ENCODE measurements at regions not wholly inside any gene's neighbourhood (a gene's known extent, or its start where the extent isn't known, plus 50 kb on each side); places are given as distances from the start of the nearest gene placed in this dataset.

DNA sequence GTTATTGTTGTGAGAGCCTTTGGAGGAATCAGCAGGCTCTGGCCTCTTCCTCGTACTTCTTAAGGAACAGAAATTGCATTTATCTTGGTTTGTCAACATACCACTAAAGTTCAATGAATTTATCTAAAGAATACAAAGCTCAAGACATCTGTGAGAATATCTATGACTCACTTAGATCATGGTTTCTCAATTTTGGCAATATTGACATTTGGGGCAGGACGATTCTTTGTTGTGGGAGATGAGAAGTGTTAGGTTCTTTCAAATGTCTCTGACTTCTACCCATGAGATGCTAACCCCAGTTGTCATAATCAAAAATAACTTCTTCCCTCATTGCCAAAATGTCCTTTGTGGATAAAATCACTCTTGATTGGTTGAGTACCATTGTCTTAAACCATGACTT lies 1190.3 kb downstream of the GALC start:
- WGBS, 4 donors = 45 to 68% (median 62%) methylated on average over 2 of the region's 2 CpGs

DNA sequence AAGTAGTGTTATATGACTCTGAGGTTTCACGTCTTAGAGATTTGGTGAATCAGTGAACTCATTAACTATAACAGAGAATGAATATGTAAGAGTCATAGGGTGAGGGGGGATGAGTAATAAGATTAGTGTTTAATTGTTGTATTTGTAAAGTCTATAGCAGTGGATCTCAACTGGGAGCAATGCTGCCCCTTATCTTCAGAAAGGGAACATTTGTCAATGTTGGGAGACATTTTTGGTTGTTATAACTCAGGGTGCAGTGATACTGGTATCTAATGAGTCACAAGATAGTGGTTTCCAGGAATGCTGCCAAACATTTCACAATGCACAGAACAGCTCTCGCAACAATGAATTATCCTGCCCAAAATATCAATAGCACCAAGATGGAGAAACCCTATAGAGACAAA lies 1193.7 kb downstream of the GALC start:
- Histone ChIP-seq H3K9me3 (replicated peaks in 1 of 3) (no peaks in the 10 kb centered on the region), H3K36me3 (replicated peaks in 1 of 2) (no peaks in the 10 kb centered on the region), H3K4me3 (no peak overlapping the region), H3K27ac (no peak overlapping the region), H3K27me3 (no peaks in the 10 kb centered on the region), H3K4me1 (replicated peaks in 1 of 2) (peaks cover 0 to 8% of the 10 kb centered on the region in 2 donors)
- TF ChIP-seq, protein P1, sequence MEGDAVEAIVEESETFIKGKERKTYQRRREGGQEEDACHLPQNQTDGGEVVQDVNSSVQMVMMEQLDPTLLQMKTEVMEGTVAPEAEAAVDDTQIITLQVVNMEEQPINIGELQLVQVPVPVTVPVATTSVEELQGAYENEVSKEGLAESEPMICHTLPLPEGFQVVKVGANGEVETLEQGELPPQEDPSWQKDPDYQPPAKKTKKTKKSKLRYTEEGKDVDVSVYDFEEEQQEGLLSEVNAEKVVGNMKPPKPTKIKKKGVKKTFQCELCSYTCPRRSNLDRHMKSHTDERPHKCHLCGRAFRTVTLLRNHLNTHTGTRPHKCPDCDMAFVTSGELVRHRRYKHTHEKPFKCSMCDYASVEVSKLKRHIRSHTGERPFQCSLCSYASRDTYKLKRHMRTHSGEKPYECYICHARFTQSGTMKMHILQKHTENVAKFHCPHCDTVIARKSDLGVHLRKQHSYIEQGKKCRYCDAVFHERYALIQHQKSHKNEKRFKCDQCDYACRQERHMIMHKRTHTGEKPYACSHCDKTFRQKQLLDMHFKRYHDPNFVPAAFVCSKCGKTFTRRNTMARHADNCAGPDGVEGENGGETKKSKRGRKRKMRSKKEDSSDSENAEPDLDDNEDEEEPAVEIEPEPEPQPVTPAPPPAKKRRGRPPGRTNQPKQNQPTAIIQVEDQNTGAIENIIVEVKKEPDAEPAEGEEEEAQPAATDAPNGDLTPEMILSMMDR (IDR thresholded peaks at IDR 0.05) = no peak
- TF ChIP-seq POLR2A (IDR thresholded peaks at IDR 0.05) = no peak
- 17 to 34% (median 20%) methylated on average over 2 of the region's 2 CpGs for WGBS, 4 donors
- intact Hi-C loops (cut with DNase I) = no loop called here
- DNase-seq = peak; percentile 27 to 72 (median 65)

More for the DNA sequence above, 1190.3 kb downstream of the GALC start:
- H3K27me3 ChIP-seq = no peaks in the 10 kb centered on the region
- no peak for DNase-seq
- no peak overlapping the region for H3K27ac ChIP-seq
- intact Hi-C loops (cut with DNase I) = no loop called here
- H3K4me1 ChIP-seq (replicated peaks in 1 of 2) = peaks cover 0 to 8% of the 10 kb centered on the region in 2 donors
- no peaks in the 10 kb centered on the region for H3K36me3 ChIP-seq (replicated peaks in 1 of 2)
- no peaks in the 10 kb centered on the region for H3K9me3 ChIP-seq (replicated peaks in 1 of 3)
- TF ChIP-seq, protein P1 (IDR thresholded peaks at IDR 0.05) = no peak
- TF ChIP-seq POLR2A (IDR thresholded peaks at IDR 0.05) = no peak
- no peak overlapping the region for H3K4me3 ChIP-seq

DNA sequence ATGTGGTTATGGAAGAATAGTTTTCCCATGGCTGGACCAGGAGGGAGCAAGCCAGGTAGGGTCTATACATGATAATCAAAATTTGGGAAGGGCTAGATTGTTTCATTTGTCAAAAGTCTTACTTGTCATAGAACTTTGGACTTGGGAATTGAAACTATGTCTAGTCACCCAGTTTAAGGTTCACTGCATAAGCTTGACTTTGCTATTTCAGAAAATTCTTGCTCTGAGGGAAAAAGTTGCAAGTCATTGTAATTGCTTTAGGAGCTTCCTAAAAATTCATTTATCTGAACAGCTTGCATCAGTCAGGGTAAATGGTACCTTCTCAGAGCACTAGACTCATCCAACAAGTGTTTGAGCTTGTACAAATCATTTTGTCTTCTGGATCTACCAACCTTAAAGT lies 1194.7 kb downstream of the GALC start:
- Histone ChIP-seq H3K27ac (no peak overlapping the region), H3K27me3 (no peaks in the 10 kb centered on the region), H3K36me3 (replicated peaks in 1 of 2) (no peaks in the 10 kb centered on the region), H3K4me1 (replicated peaks in 1 of 2) (peaks cover 0 to 8% of the 10 kb centered on the region in 2 donors), H3K4me3 (no peak overlapping the region), H3K9me3 (replicated peaks in 1 of 3) (no peaks in the 10 kb centered on the region)
- no peak for DNase-seq
- TF ChIP-seq POLR2A (IDR thresholded peaks at IDR 0.05) = no peak
- TF ChIP-seq, protein P1 (IDR thresholded peaks at IDR 0.05) = no peak
- intact Hi-C loops (cut with DNase I) = no loop called here

DNA sequence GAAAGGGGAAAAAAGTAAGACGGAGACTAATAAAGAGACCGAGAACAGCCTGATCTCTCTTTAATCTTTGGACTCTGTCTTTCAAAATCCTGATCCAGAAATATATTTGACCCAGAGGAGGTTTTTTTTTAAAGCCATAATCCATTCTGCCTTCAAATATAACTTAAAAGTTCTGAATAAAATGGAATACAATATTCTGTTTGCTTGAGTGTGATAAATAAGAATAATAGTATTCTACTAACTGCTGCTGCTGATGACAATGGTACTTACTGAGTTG lies 1196.0 kb downstream of the GALC start:
- no peaks in the 10 kb centered on the region for H3K9me3 ChIP-seq (replicated peaks in 1 of 3)
- WGBS, 4 donors = 75 to 92% (median 87%) methylated on average over 2 of the region's 2 CpGs
- no peaks in the 10 kb centered on the region for H3K27me3 ChIP-seq
- H3K4me1 ChIP-seq (replicated peaks in 1 of 2) = peaks cover 0 to 8% of the 10 kb centered on the region in 2 donors
- TF ChIP-seq, protein P1 (IDR thresholded peaks at IDR 0.05) = no peak
- no peak for TF ChIP-seq POLR2A (IDR thresholded peaks at IDR 0.05)
- DNase-seq = no peak
- no peak overlapping the region for H3K4me3 ChIP-seq
- intact Hi-C loops (cut with DNase I) = no loop called here
- no peaks in the 10 kb centered on the region for H3K36me3 ChIP-seq (replicated peaks in 1 of 2)
- H3K27ac ChIP-seq = no peak overlapping the region

Data from adrenal gland (tissue), 9 donors.